Fibroblast of skin of abdomen (primary cell): ENCODE measurements at regions not wholly inside any gene's neighbourhood (a gene's known extent, or its start where the extent isn't known, plus 50 kb on each side); places are given as distances from the start of the nearest gene placed in this dataset.

Experiments
- DNase-seq: peaks from one replicate; pipeline ENCODE4 v3.0.0-alpha.2; 2013

DNA sequence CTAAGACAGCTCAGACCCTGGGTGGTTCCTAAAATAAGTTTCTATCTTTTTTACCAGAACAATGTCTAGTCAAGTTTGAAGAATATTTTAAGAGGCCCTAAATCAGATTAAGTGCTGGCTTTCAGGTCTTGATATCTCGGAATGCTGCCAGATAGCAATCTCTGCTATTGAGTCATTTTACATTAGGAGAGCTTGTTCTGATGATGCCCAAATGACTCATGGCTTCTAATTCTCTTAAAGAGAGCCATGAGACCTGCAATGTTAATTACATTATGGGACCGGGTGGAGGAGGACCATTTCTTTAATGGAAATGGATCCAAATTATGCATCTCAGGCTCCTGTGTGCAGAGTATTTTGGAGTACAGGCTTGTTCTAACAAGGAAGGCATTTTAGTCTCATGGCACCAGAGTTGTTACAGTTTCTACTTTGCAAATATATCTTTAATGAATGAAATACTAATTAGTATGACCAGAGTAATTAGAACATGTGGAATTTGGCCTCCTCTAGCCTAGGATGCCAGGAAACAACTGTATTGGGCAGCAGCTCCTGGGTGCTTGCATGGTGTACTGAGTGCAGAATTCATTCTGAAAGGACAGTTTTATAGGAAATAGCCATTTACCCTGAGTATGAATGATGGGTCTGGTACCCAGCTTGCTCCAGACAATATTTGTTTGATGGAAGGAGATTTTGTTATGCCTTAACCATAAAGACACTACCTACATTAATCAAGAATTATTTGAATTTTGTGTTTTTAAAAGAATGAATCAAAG, 94.0 kb upstream of the SULT1C3 start:
- DNase-seq = peak; percentile 17

- DNase-seq = no peak
Observed at GRCh38 chr2:108148555-108148954, 91.2 kb upstream of the SULT1C3 start.

DNA sequence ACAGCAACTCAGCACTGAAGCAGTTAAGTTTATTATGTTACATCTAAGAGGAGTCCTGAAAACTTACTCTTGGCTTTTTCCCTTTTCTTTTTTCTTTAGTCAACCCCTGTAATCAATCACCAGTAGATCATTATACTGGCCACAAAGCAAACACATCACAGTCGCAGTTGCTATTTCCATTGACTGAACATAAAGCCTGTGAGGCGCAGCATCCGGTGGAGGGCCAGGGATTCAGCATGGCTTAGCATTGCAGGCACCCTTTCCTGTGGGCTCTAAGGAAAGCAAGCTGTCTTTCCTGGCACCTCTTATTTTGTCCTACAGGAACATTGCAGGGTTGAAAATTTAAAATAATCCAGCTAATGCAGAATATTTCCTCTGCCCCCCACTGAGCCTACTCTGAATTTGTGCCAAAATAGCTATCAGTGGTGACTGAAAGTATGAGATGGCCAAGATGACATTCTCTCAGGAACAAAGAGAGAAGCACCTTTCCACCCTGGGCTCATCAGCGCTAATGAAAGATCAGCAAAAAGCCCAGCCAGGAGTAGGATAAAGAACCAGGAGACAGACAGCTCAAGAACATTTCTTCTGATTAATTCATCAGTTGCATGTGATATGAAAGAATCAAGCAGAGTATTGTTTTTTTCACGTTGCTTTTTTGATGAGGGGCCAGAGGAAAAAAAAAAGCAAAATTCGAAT, 85.3 kb upstream of the SULT1C3 start:
- DNase-seq = no peak

- DNase-seq = no peak
Observed at GRCh38 chr2:108161298-108161697, 78.5 kb upstream of the SULT1C3 start.

DNA sequence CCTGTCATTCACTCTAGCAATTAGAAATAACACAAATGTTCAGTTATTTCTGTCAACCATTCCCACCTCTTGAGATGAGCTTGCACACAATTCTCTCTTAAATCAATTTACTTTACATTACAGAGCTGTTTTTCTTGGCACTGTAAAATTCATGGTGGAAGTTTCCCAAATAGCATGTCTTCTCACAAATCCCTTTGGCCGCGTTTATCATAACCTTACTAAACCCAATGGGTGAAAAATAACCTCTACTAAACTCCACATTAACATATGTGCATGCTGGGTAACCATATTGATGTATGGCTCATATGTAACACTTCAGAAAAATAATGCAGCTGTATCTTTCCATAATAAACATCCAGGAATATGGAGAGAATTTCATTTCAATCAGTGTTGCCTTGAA, 75.5 kb upstream of the SULT1C3 start:
- no peak for DNase-seq

DNA sequence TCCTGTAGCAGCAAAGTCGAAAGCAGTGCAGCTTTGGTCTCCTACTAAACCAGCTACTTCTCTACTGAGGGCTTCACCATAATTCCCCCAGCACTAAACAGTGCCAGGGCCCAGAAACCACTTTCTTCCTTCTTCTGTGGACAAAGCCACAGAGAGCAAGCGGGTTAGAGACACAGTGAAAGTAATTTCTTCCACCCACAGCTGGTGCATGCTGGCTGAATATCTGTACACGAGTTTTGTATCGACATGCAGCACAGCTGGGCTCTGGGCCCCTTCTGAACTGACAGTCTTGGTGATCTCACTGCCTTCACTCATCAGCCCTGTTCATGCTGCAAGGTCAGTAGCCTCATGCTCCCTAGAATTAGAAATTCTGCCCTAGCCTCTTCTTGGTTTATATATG, 74.0 kb upstream of the SULT1C3 start:
- no peak for DNase-seq

GRCh38 chr2:108167699-108168098, 72.1 kb upstream of the SULT1C3 start:
- no peak for DNase-seq

DNA sequence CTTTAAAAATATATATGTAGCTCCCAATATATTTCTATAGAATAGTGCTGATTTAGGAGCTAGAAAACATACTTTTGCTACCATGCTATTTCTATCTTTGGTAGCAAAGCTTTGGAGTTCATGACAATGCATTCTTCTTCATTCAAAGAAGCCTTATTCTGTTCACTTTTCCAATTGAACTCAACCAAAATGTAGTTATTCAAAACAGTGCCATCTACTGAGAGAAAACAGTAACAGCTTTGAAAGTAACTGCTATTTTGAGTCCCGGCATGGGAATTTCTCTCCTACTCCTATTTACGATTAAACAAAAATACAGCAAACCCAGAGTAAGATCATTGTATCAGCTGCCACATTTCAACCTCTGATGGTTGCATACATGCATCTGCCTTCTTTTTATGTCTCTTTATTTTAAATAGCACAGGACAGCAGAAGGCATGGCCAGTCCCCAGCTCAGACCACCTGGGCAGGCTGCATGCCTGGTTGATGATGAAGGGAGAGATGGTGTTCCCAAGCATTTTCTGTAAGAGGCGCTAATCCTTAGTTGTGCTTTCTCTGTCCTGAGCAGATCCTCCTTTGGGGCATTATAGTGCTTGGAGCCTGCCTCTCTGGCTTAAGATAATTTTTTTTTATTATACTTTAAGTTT, 69.7 kb upstream of the SULT1C3 start:
- DNase-seq = peak; percentile 15

DNA sequence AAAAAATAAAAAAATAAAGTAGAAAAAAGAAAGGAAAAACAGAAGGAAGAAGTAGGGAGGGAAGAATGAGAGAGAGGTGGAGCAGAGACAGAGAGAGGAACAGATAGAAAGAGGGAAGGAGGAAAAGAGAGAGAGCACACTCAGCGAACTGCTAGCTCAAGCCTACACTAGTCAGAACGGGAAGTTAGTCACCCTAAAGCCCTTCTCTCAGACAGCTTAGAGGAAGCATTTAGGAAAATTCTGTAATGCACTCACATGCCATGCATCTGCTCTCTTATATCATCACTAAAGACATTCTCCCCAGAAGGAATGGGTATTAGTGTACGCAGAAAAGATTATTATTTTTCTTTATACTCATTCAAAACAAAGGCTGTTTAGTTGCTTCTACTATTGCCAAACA, 68.1 kb upstream of the SULT1C3 start:
- no peak for DNase-seq

- DNase-seq = peak; percentile 5
Observed at GRCh38 chr2:108182489-108182888, 57.3 kb upstream of the SULT1C3 start.

DNA sequence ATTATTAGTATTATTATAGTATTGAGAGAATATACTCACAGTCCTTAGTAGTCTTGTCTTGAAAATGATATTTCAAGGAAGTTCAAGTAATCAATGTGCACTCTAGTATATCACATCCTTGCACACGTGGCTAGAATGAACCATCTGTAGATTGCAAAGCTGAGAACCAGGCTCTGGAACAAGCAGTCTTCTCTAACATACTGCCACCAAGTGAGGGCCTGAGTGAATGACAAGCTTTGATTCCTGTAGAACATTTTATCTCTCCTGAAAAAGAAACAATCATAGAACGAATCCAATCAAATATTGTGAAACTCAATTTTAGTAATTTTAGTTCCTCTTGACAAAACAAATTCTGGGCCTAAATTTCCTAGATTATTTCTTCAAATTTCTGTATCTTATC, 55.3 kb upstream of the SULT1C3 start:
- peak; percentile 17 for DNase-seq

DNA sequence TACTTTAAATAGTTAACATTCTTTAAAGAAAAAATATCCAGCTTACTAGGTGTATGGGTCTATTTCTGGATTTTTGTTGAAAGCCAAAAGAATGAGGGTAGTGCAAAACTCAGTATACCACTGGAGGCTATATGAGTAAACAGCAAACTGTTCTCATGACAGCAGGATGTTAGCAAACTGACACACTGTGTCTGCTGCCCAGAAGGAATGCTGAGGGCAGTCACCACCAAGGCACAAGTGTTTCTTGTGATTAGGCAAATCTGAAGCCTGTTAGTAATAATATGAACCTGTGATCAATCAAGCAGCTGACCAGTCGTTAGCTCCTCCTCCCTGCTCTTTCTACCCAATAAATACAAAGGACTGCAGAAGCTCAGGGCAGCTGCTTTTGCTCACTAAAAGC, 50.5 kb upstream of the SULT1C3 start:
- no peak for DNase-seq
